HFF-Myc (cell line): ENCODE measurements at regions not wholly inside any gene's neighbourhood (a gene's known extent, or its start where the extent isn't known, plus 50 kb on each side); places are given as distances from the start of the nearest gene placed in this dataset.

Source experiments
- DNase-seq: peaks from one replicate; pipeline ENCODE4 v3.0.0-alpha.2; 2011; ENCODE audit warnings: low read depth; ENCODE audit errors: extremely low read depth
- H3K4me3 ChIP-seq: replicated peaks from 2 replicates; pipeline ENCODE4 v1.5.1; 2011; ENCODE audit warnings: low read depth, mild to moderate bottlenecking, control low read depth, low read length
- CTCF ChIP-seq: IDR thresholded peaks from 2 replicates; pipeline ENCODE4 v1.5.1; 2012; ENCODE audit warnings: mild to moderate bottlenecking, low read depth, low read length, control low read depth; ENCODE audit errors: missing control alignments

GRCh38 chr5:110054240-110054639, 364.5 kb downstream of the MAN2A1 start:
- DNase-seq = peak; percentile 22

GRCh38 chr5:110055302-110055701, 365.6 kb downstream of the MAN2A1 start:
- DNase-seq = no peak
- no peak for TF ChIP-seq CTCF
- no peak overlapping the region for H3K4me3 ChIP-seq

More at GRCh38 chr5:110054240-110054639, 364.5 kb downstream of the MAN2A1 start:
- no peak overlapping the region for H3K4me3 ChIP-seq
- no peak for TF ChIP-seq CTCF

- no peak for DNase-seq
- no peak overlapping the region for H3K4me3 ChIP-seq
- TF ChIP-seq CTCF = no peak
Measured at GRCh38 chr5:110056580-110057114, 366.9 kb downstream of the MAN2A1 start.

GRCh38 chr5:110058175-110058574, 368.4 kb downstream of the MAN2A1 start:
- no peak overlapping the region for H3K4me3 ChIP-seq
- DNase-seq = no peak

GRCh38 chr5:110062246-110062645, 372.5 kb downstream of the MAN2A1 start:
- no peak overlapping the region for H3K4me3 ChIP-seq
- no peak for DNase-seq
- no peak for TF ChIP-seq CTCF

More at GRCh38 chr5:110058175-110058574, 368.4 kb downstream of the MAN2A1 start:
- no peak for TF ChIP-seq CTCF

GRCh38 chr5:110063640-110064602, 374.2 kb downstream of the MAN2A1 start:
- H3K4me3 ChIP-seq = no peak overlapping the region
- no peak for TF ChIP-seq CTCF
- no peak for DNase-seq
